ENCODE measurements at regions not wholly inside any gene's neighbourhood (a gene's known extent, or its start where the extent isn't known, plus 50 kb on each side); places are given as distances from the start of the nearest gene placed in this dataset.
A peak's percentile ranks its signal among the peaks of the same experiment; 100 is the strongest.
"Not testable (repeated sequence)": the region's sequence is repeated elsewhere in the genome, so short reads cannot be mapped to it uniquely, and the experiment has no call there.

DNA sequence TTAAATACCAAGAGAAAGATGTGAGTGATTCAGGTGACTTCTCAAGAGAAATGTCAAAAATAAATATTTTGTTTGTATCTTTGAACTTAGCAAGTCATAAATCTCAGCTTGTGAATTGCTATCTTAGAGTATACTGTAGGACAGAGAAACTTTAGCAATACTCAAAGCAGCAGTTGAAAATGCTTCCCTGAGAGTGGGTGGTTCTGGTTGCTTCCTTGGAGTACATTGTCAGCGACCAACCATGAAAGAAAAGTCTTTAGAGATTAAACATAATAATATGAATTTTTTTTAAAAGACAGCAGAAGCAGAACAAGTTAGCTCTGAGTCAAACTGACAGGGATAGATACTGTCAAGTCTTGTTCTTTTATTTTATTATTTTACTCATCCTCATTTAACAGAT is 86.8 kb upstream of the OSBPL8 start:
- Histone ChIP-seq H3K27me3 (ENCODE audit: control insufficient read depth, insufficient read depth, low read length) (no peaks in the 10 kb centered on the region), H3K36me3 (ENCODE audit: control insufficient read depth, insufficient read depth, low read length) (peaks cover 3% of the 10 kb centered on the region), H3K9me3 (ENCODE audit: control insufficient read depth, insufficient read depth, low read length) (no peaks in the 10 kb centered on the region), H3K4me3 (ENCODE audit: low read depth, low read length) (no peak overlapping the region), H3K27ac (ENCODE audit: low read depth, low read length) (no peak overlapping the region), H3K4me1 (ENCODE audit: control insufficient read depth, insufficient read depth, low read length) (no peaks in the 10 kb centered on the region)
- DNase-seq (ENCODE audit: low read depth in 4 of 6, low spot score in 6 of 6) = no peak
- WGBS (ENCODE audit: insufficient coverage) = no CpG with 5 or more reads among the region's 1 CpG

DNA sequence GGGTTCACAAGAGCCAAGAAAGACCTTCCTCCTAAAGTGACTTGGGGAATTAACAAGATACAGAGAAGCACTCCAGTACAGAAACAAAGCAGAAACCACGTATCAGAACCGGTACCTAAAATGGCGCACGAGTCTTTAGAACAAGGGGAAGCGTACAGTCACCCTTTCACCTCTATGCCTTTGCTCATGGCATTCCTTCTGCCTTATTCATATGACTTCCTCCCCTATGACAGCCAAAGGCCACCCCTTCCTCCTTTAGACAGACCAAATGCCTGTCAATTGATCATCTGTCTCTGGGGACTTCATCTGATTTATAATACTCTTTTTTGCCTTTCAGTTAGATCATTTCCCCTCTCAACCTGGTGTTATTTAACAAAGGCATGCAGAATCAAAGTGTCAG is 89.5 kb upstream of the OSBPL8 start:
- no peak for DNase-seq (ENCODE audit: low read depth in 4 of 6, low spot score in 6 of 6)
- no peak overlapping the region for H3K27ac ChIP-seq (ENCODE audit: low read depth, low read length)
- H3K36me3 ChIP-seq (ENCODE audit: control insufficient read depth, insufficient read depth, low read length) = peaks cover 3% of the 10 kb centered on the region
- 93% methylated on average over 5 of the region's 5 CpGs for WGBS (ENCODE audit: insufficient coverage)
- H3K9me3 ChIP-seq (ENCODE audit: control insufficient read depth, insufficient read depth, low read length) = no peaks in the 10 kb centered on the region
- no peaks in the 10 kb centered on the region for H3K4me1 ChIP-seq (ENCODE audit: control insufficient read depth, insufficient read depth, low read length)
- no peak overlapping the region for H3K4me3 ChIP-seq (ENCODE audit: low read depth, low read length)
- H3K27me3 ChIP-seq (ENCODE audit: control insufficient read depth, insufficient read depth, low read length) = no peaks in the 10 kb centered on the region

DNA sequence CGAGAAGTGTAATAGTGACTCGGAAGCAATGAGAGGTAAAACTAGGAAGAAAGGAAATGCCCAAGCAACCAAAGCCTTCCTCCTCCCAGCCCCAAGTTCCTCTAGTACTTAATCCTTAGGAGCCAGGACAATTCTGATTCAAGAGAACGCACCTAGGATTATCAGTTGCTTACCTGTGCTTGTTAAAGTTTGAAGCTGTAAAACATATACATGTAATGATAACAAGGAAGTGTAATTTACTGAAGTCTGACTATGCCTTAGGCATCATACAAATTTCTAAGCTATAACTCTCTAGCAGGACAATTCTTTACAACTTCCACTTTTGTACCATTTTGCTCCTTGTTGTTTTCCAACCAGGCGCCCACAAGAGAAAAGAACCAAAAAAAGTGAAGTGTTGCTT is 92.8 kb upstream of the OSBPL8 start:
- Histone ChIP-seq H3K27me3 (ENCODE audit: control insufficient read depth, insufficient read depth, low read length) (no peaks in the 10 kb centered on the region), H3K4me3 (ENCODE audit: low read depth, low read length) (no peak overlapping the region), H3K36me3 (ENCODE audit: control insufficient read depth, insufficient read depth, low read length) (no peaks in the 10 kb centered on the region), H3K27ac (ENCODE audit: low read depth, low read length) (no peak overlapping the region), H3K9me3 (ENCODE audit: control insufficient read depth, insufficient read depth, low read length) (no peaks in the 10 kb centered on the region), H3K4me1 (ENCODE audit: control insufficient read depth, insufficient read depth, low read length) (no peaks in the 10 kb centered on the region)
- no CpG with 5 or more reads among the region's 4 CpGs for WGBS (ENCODE audit: insufficient coverage)
- no peak for DNase-seq (ENCODE audit: low read depth in 4 of 6, low spot score in 6 of 6)

DNA sequence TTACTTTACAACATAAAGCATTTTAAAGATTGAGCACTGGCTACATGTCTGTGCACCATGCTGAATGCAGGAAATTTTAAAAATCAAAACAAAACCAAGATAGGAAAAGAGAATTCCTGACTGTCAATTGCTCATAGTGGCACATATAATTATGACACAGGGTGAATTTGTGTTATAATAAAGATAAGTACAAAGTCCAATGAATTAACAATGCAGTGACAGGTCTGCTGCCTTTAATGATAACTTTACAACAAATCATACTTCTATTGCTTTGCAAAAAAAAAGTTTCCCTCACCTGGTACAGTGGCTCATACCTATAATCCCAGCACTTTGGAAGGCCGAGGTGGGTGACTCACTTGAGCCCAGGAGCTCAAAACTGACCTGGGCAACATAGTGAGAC is 93.8 kb upstream of the OSBPL8 start:
- DNase-seq (ENCODE audit: low read depth in 4 of 6, low spot score in 6 of 6) = no peak
- 100% methylated on average over 1 of the region's 1 CpG for WGBS (ENCODE audit: insufficient coverage)

DNA sequence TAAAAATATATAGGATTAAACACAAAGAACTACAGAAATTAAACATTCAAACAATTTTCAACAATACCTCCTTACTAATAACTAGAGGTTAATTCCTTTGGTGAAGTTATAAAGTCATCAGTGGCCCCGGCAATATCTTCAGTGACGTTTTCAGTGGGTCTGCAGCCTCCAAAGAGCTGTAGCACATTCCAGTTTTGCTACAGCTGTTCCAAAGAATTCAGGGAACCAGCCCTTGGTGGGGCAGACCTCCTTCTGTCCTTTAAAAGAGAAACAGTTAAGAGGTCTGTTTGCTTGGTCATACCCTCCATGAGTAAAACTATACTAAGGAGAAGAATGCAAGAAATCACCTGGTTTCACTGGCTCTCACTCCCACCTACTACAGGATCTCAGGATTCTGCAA is 99.2 kb upstream of the ZDHHC17 start:
- no peaks in the 10 kb centered on the region for H3K9me3 ChIP-seq (ENCODE audit: control insufficient read depth, insufficient read depth, low read length)
- H3K27me3 ChIP-seq (ENCODE audit: control insufficient read depth, insufficient read depth, low read length) = no peaks in the 10 kb centered on the region
- no peaks in the 10 kb centered on the region for H3K4me1 ChIP-seq (ENCODE audit: control insufficient read depth, insufficient read depth, low read length)
- no peak overlapping the region for H3K4me3 ChIP-seq (ENCODE audit: low read depth, low read length)
- DNase-seq (ENCODE audit: low read depth in 4 of 6, low spot score in 6 of 6) = no peak
- WGBS (ENCODE audit: insufficient coverage) = 83% methylated on average over 2 of the region's 2 CpGs
- no peaks in the 10 kb centered on the region for H3K36me3 ChIP-seq (ENCODE audit: control insufficient read depth, insufficient read depth, low read length)
- H3K27ac ChIP-seq (ENCODE audit: low read depth, low read length) = no peak overlapping the region

More for the DNA sequence above, 93.8 kb upstream of the OSBPL8 start:
- Histone ChIP-seq H3K27ac (ENCODE audit: low read depth, low read length) (no peak overlapping the region), H3K9me3 (ENCODE audit: control insufficient read depth, insufficient read depth, low read length) (peaks cover 2% of the 10 kb centered on the region), H3K36me3 (ENCODE audit: control insufficient read depth, insufficient read depth, low read length) (no peaks in the 10 kb centered on the region), H3K4me3 (ENCODE audit: low read depth, low read length) (no peak overlapping the region), H3K4me1 (ENCODE audit: control insufficient read depth, insufficient read depth, low read length) (no peaks in the 10 kb centered on the region), H3K27me3 (ENCODE audit: control insufficient read depth, insufficient read depth, low read length) (no peaks in the 10 kb centered on the region)

DNA sequence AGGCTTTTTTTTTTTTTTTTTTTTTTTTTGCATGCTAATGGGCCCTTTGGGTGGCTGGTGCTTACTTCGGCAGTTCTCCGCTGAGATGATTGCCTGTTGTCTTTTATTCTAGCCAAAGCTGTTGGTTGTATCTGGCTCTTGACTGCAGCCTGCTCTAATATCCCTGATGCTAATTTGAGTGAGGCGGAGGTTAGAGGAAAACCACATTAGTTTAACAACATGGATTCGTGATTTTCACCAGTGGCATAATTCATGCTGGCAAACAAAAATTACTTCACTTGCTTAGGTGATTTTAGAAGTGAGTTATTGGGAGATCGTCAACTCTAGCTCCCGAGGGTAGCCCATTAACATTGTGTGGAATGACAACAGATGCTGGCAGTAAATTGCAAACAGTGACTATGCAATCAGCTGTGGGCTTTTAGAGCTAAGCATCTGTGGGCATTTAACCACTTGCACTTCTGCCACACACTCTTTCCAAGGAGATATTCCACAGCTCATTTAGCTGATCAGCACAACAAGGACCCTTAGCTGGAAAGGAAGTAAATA is 97.6 kb upstream of the ZDHHC17 start:
- peak in 5 of 6 donors; percentile 33 to 97 (median 57) for DNase-seq (ENCODE audit: low read depth in 4 of 6, low spot score in 6 of 6)
- no peak overlapping the region for H3K27ac ChIP-seq (ENCODE audit: low read depth, low read length)
- no peaks in the 10 kb centered on the region for H3K4me1 ChIP-seq (ENCODE audit: control insufficient read depth, insufficient read depth, low read length)
- H3K27me3 ChIP-seq (ENCODE audit: control insufficient read depth, insufficient read depth, low read length) = no peaks in the 10 kb centered on the region
- H3K4me3 ChIP-seq (ENCODE audit: low read depth, low read length) = no peak overlapping the region
- no peaks in the 10 kb centered on the region for H3K9me3 ChIP-seq (ENCODE audit: control insufficient read depth, insufficient read depth, low read length)
- no peaks in the 10 kb centered on the region for H3K36me3 ChIP-seq (ENCODE audit: control insufficient read depth, insufficient read depth, low read length)
- no CpG with 5 or more reads among the region's 6 CpGs for WGBS (ENCODE audit: insufficient coverage)

DNA sequence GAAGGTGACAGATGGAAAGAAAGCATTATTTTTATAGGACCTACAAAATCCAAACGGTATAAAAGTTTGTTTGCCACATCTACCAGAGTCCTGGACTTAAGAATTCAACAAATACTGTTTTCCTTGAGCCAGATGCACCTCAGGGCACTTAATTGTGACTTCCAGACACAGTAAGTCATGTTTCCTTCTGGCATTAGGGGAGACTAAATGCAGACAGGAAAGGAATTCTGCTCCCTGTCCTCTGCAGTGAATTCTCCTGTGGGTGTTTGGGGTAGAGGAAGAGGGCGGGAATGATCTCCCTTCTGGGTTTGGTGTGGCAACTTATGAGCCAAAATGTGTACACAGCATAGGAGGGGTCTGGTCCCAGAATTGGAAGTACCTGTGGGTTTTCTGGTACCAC is 93.9 kb upstream of the ZDHHC17 start:
- WGBS (ENCODE audit: insufficient coverage) = 77% methylated on average over 2 of the region's 2 CpGs
- Histone ChIP-seq H3K36me3 (ENCODE audit: control insufficient read depth, insufficient read depth, low read length) (no peaks in the 10 kb centered on the region), H3K27ac (ENCODE audit: low read depth, low read length) (no peak overlapping the region), H3K9me3 (ENCODE audit: control insufficient read depth, insufficient read depth, low read length) (no peaks in the 10 kb centered on the region), H3K4me3 (ENCODE audit: low read depth, low read length) (no peak overlapping the region), H3K4me1 (ENCODE audit: control insufficient read depth, insufficient read depth, low read length) (no peaks in the 10 kb centered on the region), H3K27me3 (ENCODE audit: control insufficient read depth, insufficient read depth, low read length) (no peaks in the 10 kb centered on the region)
- no peak for DNase-seq (ENCODE audit: low read depth in 4 of 6, low spot score in 6 of 6)

DNA sequence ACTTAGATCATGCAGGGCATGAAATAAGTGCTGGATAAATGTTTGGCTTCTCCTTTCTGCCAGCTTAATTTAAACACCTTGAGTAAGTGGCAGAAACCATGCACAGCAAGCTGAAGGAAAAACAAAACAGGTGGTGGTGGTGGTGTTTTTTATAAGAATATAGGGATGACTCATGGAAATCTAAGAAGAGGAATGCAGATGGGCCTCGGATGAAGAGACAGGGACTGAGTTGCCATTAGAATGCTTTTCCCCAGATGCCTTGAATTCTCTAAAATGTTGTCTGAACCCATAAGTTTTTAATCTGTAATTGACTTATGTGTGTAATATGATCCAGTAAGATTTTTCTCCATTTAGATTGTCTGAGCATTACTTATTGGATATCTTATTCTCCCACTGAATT is 93.1 kb upstream of the ZDHHC17 start:
- WGBS (ENCODE audit: insufficient coverage) = no CpG with 5 or more reads among the region's 1 CpG
- H3K27ac ChIP-seq (ENCODE audit: low read depth, low read length) = no peak overlapping the region

DNA sequence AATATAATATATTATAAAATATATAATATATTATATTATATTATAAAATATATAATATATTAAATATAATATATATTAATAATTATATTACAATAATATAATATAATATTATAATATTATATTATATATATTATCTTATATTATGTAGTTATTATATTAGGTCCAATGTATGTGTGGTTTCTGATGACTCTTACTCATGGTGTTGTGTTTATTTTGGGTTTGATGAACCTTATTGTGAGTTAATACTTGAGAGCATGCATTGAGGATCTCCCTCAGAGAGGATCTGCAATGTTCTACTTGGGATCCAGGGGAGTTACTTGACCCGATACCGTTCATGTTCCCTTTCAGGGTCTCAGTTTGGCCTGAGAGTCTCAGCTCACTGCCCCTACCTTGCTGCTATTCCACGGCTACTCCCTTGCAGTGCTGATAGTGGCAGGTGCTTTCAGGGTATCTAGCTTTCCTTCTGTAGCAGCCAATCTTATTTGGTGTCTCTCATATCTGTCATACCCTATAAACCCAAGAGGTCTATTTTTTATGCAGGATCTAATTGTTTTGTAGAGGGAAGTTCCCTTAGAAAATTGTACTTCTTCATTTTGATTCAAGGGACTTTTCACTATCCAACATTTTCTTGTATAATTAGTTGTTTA is 89.1 kb upstream of the ZDHHC17 start:
- Histone ChIP-seq H3K36me3 (ENCODE audit: control insufficient read depth, insufficient read depth, low read length) (no peaks in the 10 kb centered on the region), H3K4me1 (ENCODE audit: control insufficient read depth, insufficient read depth, low read length) (no peaks in the 10 kb centered on the region), H3K27me3 (ENCODE audit: control insufficient read depth, insufficient read depth, low read length) (no peaks in the 10 kb centered on the region), H3K27ac (ENCODE audit: low read depth, low read length) (no peak overlapping the region), H3K9me3 (ENCODE audit: control insufficient read depth, insufficient read depth, low read length) (no peaks in the 10 kb centered on the region), H3K4me3 (ENCODE audit: low read depth, low read length) (no peak overlapping the region)
- no peak for DNase-seq (ENCODE audit: low read depth in 4 of 6, low spot score in 6 of 6)
- WGBS (ENCODE audit: insufficient coverage) = 100% methylated on average over 2 of the region's 3 CpGs

More for the DNA sequence above, 93.1 kb upstream of the ZDHHC17 start:
- Histone ChIP-seq H3K4me3 (ENCODE audit: low read depth, low read length) (no peak overlapping the region), H3K9me3 (ENCODE audit: control insufficient read depth, insufficient read depth, low read length) (no peaks in the 10 kb centered on the region), H3K27me3 (ENCODE audit: control insufficient read depth, insufficient read depth, low read length) (no peaks in the 10 kb centered on the region), H3K4me1 (ENCODE audit: control insufficient read depth, insufficient read depth, low read length) (no peaks in the 10 kb centered on the region), H3K36me3 (ENCODE audit: control insufficient read depth, insufficient read depth, low read length) (no peaks in the 10 kb centered on the region)
- DNase-seq (ENCODE audit: low read depth in 4 of 6, low spot score in 6 of 6) = no peak

DNA sequence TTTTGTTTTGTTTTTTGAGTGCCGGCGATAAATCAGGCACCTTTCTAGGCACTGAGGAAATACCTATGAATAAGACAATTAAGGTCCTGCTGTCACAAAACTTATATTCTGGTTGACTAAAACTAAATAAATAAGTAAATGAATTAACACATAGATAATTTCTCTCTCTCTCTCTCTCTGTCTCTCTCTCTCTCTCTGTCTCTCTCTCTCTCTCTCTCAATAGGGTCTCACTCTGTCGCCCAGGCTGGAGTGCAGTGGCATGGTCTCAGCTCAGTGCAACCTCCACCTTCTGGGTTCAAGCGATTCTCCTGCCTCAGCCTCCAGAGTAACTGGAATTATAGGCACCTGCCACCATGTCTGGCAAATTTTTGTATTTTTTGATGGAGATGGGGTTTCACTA is 87.7 kb upstream of the ZDHHC17 start:
- H3K4me3 ChIP-seq (ENCODE audit: low read depth, low read length); H3K36me3 ChIP-seq (ENCODE audit: control insufficient read depth, insufficient read depth, low read length); H3K4me1 ChIP-seq (ENCODE audit: control insufficient read depth, insufficient read depth, low read length); H3K27ac ChIP-seq (ENCODE audit: low read depth, low read length); H3K9me3 ChIP-seq (ENCODE audit: control insufficient read depth, insufficient read depth, low read length); H3K27me3 ChIP-seq (ENCODE audit: control insufficient read depth, insufficient read depth, low read length); DNase-seq (ENCODE audit: low read depth in 4 of 6, low spot score in 6 of 6): not testable (repeated sequence)
- WGBS (ENCODE audit: insufficient coverage) = 100% methylated on average over 1 of the region's 4 CpGs
